ENCODE measurements at regions not wholly inside any gene's neighbourhood (a gene's known extent, or its start where the extent isn't known, plus 50 kb on each side); places are given as distances from the start of the nearest gene placed in this dataset.

- intact Hi-C loops (cut with DNase I), result no loop called here
- DNase-seq, result no peak
- Histone ChIP-seq H3K36me3 (no peaks in the 10 kb centered on the region), H3K27ac (no peak overlapping the region), H3K4me3 (no peak overlapping the region), H3K4me1 (no peaks in the 10 kb centered on the region), H3K9me3 (no peaks in the 10 kb centered on the region), H3K27me3 (no peaks in the 10 kb centered on the region)
- 93 to 98% methylated on average over 8 of the region's 8 CpGs for WGBS, 2 donors
- TF ChIP-seq EP300 (IDR thresholded peaks at IDR 0.05), result no peak
- TF ChIP-seq POLR2AphosphoS5 (IDR thresholded peaks at IDR 0.05), result no peak
- TF ChIP-seq CTCF (IDR thresholded peaks at IDR 0.05), result no peak
- TF ChIP-seq POLR2A (IDR thresholded peaks at IDR 0.05), result no peak
Measured at GRCh38 chr2:8019934-8020333, 661.9 kb upstream of the ID2 start.

GRCh38 chr2:8021921-8022320 lies 659.9 kb upstream of the ID2 start:
- Histone ChIP-seq H3K27ac (no peak overlapping the region), H3K9me3 (no peaks in the 10 kb centered on the region), H3K4me3 (no peak overlapping the region), H3K27me3 (no peaks in the 10 kb centered on the region), H3K4me1 (no peaks in the 10 kb centered on the region), H3K36me3 (no peaks in the 10 kb centered on the region)
- intact Hi-C loops (cut with DNase I), result no loop called here
- TF ChIP-seq CTCF (IDR thresholded peaks at IDR 0.05) (no peak), POLR2AphosphoS5 (IDR thresholded peaks at IDR 0.05) (no peak), POLR2A (IDR thresholded peaks at IDR 0.05) (no peak), EP300 (IDR thresholded peaks at IDR 0.05) (no peak)
- DNase-seq, result no peak
- 71 to 91% methylated on average over 2 of the region's 2 CpGs for WGBS, 2 donors

- H3K9me3 ChIP-seq, result no peaks in the 10 kb centered on the region
- no peaks in the 10 kb centered on the region for H3K36me3 ChIP-seq
- no peak for DNase-seq
- H3K4me3 ChIP-seq, result no peak overlapping the region
- no peaks in the 10 kb centered on the region for H3K4me1 ChIP-seq
- 54 to 73% methylated on average over 9 of the region's 9 CpGs for WGBS, 2 donors
- H3K27ac ChIP-seq, result no peak overlapping the region
- TF ChIP-seq EP300 (IDR thresholded peaks at IDR 0.05), result no peak
- no peaks in the 10 kb centered on the region for H3K27me3 ChIP-seq
- intact Hi-C loops (cut with DNase I), result no loop called here
Measured at GRCh38 chr2:8022908-8023640, 658.8 kb upstream of the ID2 start.

- H3K9me3 ChIP-seq, result no peaks in the 10 kb centered on the region
- WGBS, 2 donors, result 91 to 92% methylated on average over 8 of the region's 8 CpGs
- TF ChIP-seq CTCF (IDR thresholded peaks at IDR 0.05) (no peak), EP300 (IDR thresholded peaks at IDR 0.05) (no peak), POLR2A (IDR thresholded peaks at IDR 0.05) (no peak), POLR2AphosphoS5 (IDR thresholded peaks at IDR 0.05) (no peak)
- no peak overlapping the region for H3K4me3 ChIP-seq
- DNase-seq, result no peak
- no peak overlapping the region for H3K27ac ChIP-seq
- no peaks in the 10 kb centered on the region for H3K4me1 ChIP-seq
- intact Hi-C loops (cut with DNase I), result no loop called here
- no peaks in the 10 kb centered on the region for H3K27me3 ChIP-seq
- H3K36me3 ChIP-seq, result no peaks in the 10 kb centered on the region
Measured at GRCh38 chr2:8024506-8024905, 657.4 kb upstream of the ID2 start.

- WGBS, 2 donors, result 91 to 92% methylated on average over 4 of the region's 4 CpGs
- H3K27me3 ChIP-seq, result no peaks in the 10 kb centered on the region
- no peak for DNase-seq
- no peaks in the 10 kb centered on the region for H3K36me3 ChIP-seq
- TF ChIP-seq EP300 (IDR thresholded peaks at IDR 0.05), result no peak
- TF ChIP-seq POLR2AphosphoS5 (IDR thresholded peaks at IDR 0.05), result no peak
- peaks cover 0 to 15% (median 11%) of the 10 kb centered on the region in 4 donors for H3K4me1 ChIP-seq
- intact Hi-C loops (cut with DNase I), result no loop called here
- no peaks in the 10 kb centered on the region for H3K9me3 ChIP-seq
- no peak overlapping the region for H3K27ac ChIP-seq
- no peak overlapping the region for H3K4me3 ChIP-seq
Measured at GRCh38 chr2:8026381-8026780, 655.5 kb upstream of the ID2 start.

- no peak overlapping the region for H3K27ac ChIP-seq
- H3K27me3 ChIP-seq, result no peaks in the 10 kb centered on the region
- H3K36me3 ChIP-seq, result no peaks in the 10 kb centered on the region
- no peaks in the 10 kb centered on the region for H3K9me3 ChIP-seq
- intact Hi-C loops (cut with DNase I), result no loop called here
- no peak for DNase-seq
- 89 to 95% methylated on average over 11 of the region's 11 CpGs for WGBS, 2 donors
- TF ChIP-seq CTCF (IDR thresholded peaks at IDR 0.05), result no peak
- no peak for TF ChIP-seq POLR2A (IDR thresholded peaks at IDR 0.05)
- TF ChIP-seq EP300 (IDR thresholded peaks at IDR 0.05), result no peak
- no peak for TF ChIP-seq POLR2AphosphoS5 (IDR thresholded peaks at IDR 0.05)
- H3K4me3 ChIP-seq, result no peak overlapping the region
- H3K4me1 ChIP-seq, result peaks cover 0 to 17% (median 13%) of the 10 kb centered on the region in 4 donors
Measured at GRCh38 chr2:8027387-8027786, 654.5 kb upstream of the ID2 start.
